ENCODE measurements at regions not wholly inside any gene's neighbourhood (a gene's known extent, or its start where the extent isn't known, plus 50 kb on each side); places are given as distances from the start of the nearest gene placed in this dataset.

DNA sequence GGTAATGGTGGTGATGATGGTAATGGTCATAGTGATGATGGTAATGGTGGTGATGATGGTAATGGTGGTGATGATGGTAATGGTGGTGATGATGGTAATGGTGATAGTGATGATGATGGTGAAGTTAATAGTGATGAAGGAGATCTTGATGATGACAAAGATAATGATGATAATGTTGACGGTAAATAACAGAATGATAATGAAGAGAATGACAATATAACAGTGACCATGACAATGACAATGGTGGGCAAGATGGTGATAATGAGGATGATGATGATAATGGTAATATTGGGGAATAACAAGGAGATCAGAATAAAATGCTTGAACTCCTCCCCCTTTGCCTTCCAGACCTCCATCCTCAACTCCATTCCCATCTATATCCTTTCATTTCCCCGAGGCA, 233.3 kb upstream of the SFSWAP start:
- no peak for TF ChIP-seq POLR2A (IDR thresholded peaks at IDR 0.05)
- TF ChIP-seq, protein P1, sequence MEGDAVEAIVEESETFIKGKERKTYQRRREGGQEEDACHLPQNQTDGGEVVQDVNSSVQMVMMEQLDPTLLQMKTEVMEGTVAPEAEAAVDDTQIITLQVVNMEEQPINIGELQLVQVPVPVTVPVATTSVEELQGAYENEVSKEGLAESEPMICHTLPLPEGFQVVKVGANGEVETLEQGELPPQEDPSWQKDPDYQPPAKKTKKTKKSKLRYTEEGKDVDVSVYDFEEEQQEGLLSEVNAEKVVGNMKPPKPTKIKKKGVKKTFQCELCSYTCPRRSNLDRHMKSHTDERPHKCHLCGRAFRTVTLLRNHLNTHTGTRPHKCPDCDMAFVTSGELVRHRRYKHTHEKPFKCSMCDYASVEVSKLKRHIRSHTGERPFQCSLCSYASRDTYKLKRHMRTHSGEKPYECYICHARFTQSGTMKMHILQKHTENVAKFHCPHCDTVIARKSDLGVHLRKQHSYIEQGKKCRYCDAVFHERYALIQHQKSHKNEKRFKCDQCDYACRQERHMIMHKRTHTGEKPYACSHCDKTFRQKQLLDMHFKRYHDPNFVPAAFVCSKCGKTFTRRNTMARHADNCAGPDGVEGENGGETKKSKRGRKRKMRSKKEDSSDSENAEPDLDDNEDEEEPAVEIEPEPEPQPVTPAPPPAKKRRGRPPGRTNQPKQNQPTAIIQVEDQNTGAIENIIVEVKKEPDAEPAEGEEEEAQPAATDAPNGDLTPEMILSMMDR (IDR thresholded peaks at IDR 0.05) = no peak
- Histone ChIP-seq H3K27ac (no peak overlapping the region), H3K36me3 (replicated peaks in 1 of 2) (no peaks in the 10 kb centered on the region), H3K9me3 (replicated peaks in 1 of 3) (no peaks in the 10 kb centered on the region), H3K4me1 (replicated peaks in 1 of 2) (no peaks in the 10 kb centered on the region), H3K27me3 (no peaks in the 10 kb centered on the region), H3K4me3 (no peak overlapping the region)
- 85 to 92% (median 90%) methylated on average over 2 of the region's 2 CpGs for WGBS, 4 donors
- intact Hi-C loops (cut with DNase I) = no loop called here
- DNase-seq = no peak

DNA sequence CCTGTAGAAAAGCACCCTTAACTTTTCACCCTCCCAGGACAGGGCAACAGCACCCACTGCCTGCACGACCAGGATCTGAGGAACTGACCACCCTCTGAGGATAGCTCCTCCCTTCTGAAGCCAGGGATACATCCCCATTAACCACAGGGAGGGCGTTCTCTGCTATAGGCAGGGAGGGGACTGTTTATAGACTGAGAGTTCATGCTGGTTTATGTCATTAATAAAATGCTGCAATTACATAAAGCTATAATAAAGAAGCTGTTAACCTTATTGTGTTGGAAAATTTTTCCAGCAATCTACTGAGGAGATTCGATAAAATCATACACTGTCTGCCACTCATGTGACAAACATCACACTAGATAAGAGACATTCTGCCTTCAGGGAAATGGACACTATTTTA, 232.4 kb upstream of the SFSWAP start:
- WGBS, 4 donors = 60 to 83% (median 72%) methylated on average over 3 of the region's 3 CpGs
- no peaks in the 10 kb centered on the region for H3K9me3 ChIP-seq (replicated peaks in 1 of 3)
- no peaks in the 10 kb centered on the region for H3K27me3 ChIP-seq
- H3K4me3 ChIP-seq = no peak overlapping the region
- no peak overlapping the region for H3K27ac ChIP-seq
- H3K4me1 ChIP-seq (replicated peaks in 1 of 2) = no peaks in the 10 kb centered on the region
- H3K36me3 ChIP-seq (replicated peaks in 1 of 2) = no peaks in the 10 kb centered on the region
- intact Hi-C loops (cut with DNase I) = no loop called here
- TF ChIP-seq, protein P1 (IDR thresholded peaks at IDR 0.05) = no peak
- no peak for TF ChIP-seq POLR2A (IDR thresholded peaks at IDR 0.05)
- DNase-seq = no peak

DNA sequence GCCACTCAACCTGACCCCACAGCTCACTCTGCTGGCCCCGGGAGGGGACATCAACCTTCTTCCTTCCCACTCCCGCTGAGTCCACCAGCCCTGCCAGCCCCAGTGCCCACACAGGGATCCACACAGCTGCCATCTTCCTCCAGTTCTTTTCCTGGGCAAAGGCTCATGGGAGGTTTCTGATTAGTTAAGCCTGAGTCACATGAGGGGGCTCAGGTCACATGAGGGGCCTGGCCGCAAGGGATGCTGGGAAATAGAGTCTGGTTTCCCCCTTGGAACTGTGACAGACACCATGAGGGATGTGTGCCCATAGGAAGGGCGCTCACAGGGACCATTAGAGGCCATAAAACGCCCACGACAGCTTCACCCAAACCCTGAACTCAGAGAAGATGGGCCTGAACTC, 228.7 kb upstream of the SFSWAP start:
- Histone ChIP-seq H3K4me3 (no peak overlapping the region), H3K9me3 (replicated peaks in 1 of 3) (no peaks in the 10 kb centered on the region), H3K27ac (no peak overlapping the region), H3K4me1 (replicated peaks in 1 of 2) (no peaks in the 10 kb centered on the region), H3K27me3 (no peaks in the 10 kb centered on the region), H3K36me3 (replicated peaks in 1 of 2) (no peaks in the 10 kb centered on the region)
- TF ChIP-seq POLR2A (IDR thresholded peaks at IDR 0.05) = no peak
- TF ChIP-seq, protein P1 (IDR thresholded peaks at IDR 0.05) = no peak
- 78 to 100% (median 81%) methylated on average over 5 to 6 of the region's 6 CpGs for WGBS, 4 donors
- no peak for DNase-seq
- intact Hi-C loops (cut with DNase I) = no loop called here

DNA sequence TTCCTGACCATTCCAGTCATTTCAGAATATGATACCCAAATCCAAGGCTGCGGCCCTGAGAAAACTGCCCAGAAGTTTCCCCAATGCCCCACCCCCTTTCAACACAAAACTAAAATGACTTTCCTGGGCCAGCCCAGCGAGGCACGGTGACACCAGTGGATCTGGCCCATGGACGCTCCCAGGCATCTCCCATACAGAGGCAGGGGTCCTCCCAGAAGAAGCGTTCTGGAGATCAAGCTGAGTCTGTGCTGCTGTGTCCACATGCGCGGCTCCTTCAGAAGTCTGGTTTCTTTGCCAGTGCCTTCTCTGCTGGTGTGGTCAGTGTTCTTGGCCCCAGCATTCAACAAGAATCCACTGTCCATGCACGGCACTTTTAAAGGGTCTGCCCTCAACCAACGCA, 228.2 kb upstream of the SFSWAP start:
- no peak for DNase-seq
- H3K9me3 ChIP-seq (replicated peaks in 1 of 3) = no peaks in the 10 kb centered on the region
- H3K27ac ChIP-seq = no peak overlapping the region
- no peaks in the 10 kb centered on the region for H3K4me1 ChIP-seq (replicated peaks in 1 of 2)
- intact Hi-C loops (cut with DNase I) = no loop called here
- 75 to 89% (median 87%) methylated on average over 5 to 9 of the region's 9 CpGs for WGBS, 4 donors
- no peak overlapping the region for H3K4me3 ChIP-seq
- no peaks in the 10 kb centered on the region for H3K27me3 ChIP-seq
- TF ChIP-seq POLR2A (IDR thresholded peaks at IDR 0.05) = no peak
- TF ChIP-seq, protein P1 (IDR thresholded peaks at IDR 0.05) = no peak
- no peaks in the 10 kb centered on the region for H3K36me3 ChIP-seq (replicated peaks in 1 of 2)

Measured in adrenal gland (tissue), 9 donors.